Stimulated activated CD4-positive, alpha-beta T cell treated with anti-CD3 and anti-CD28 coated beads, Interleukin-15, amount 100 ng/mL, for 48 hours (primary cell): ENCODE measurements at regions not wholly inside any gene's neighbourhood (a gene's known extent, or its start where the extent isn't known, plus 50 kb on each side); places are given as distances from the start of the nearest gene placed in this dataset.
A peak's percentile ranks its signal among the peaks of the same experiment; 100 is the strongest.

Experiments
- DNase-seq, 2 donors: peaks; one replicate each; pipeline ENCODE4 v3.0.0-alpha.2; 2020; ENCODE audit warnings: low read depth in 2 of 2

- no peak for DNase-seq
Observed at GRCh38 chr4:121519236-121519838, 138.5 kb upstream of the QRFPR start.

DNA sequence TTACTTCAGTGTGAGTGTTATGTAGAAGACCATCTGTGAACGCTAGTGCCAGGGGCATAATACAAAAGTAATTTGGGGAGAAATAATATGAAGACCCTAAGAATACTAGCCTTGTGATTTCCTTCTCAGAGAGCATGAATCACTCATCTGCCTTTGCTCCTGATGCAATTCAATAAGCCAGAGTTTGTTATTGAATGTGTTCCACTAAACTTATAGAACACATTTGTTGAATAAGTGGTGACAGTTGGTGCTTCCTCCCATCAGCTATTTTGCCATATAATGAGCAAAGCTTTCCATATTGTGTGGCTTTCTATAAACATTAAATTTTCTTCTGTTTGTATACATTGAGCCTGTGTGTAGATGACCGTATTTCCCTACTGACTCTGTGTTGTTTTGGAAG, 136.4 kb upstream of the QRFPR start:
- no peak for DNase-seq

GRCh38 chr4:121514443-121514842, 133.6 kb upstream of the QRFPR start:
- DNase-seq, result no peak

GRCh38 chr4:121510341-121510874, 129.6 kb upstream of the QRFPR start:
- no peak for DNase-seq

GRCh38 chr4:121485190-121485804, 104.5 kb upstream of the QRFPR start:
- DNase-seq, result no peak

GRCh38 chr4:121484633-121485032, 103.8 kb upstream of the QRFPR start:
- peak in 1 of 2 donors; percentile 3 for DNase-seq

DNA sequence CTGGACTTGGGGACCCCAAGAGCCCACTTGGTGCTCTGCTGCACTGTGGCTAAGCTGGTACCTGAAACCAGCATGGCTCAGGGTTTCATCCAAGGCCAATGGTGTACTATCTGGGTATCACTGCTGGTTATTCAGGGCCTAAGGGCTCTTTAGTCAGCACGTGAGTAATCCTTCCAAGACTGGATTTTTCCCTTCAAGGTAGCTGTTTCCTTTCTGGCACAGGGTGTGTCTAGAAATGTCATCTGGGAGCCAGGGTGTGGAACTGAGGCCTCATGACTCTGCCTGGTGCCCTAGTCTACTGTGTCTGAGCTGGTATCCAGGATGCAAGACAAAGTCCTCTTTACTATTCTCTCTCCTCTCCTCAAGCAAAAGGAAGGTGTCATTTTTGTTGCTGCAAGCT, 99.0 kb upstream of the QRFPR start:
- no peak for DNase-seq

DNA sequence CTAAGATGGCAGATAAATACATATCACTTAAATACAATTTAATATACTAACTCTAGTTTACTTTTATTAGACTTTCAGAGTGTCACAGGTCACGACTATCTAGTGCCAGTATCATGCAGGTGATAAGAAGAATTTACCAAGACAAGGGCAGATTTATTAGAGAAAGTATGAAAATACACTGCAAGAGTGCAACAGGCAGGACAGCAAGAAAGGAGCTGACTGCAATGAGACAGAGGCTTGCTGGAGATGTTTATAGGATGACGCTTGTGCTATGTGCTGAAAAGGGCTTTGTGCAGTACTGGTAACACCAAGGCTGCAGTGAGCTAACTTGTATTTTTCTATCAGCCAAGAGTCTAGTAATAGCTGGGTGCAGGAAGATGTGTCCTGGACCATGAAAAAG, 96.7 kb upstream of the QRFPR start:
- no peak for DNase-seq

GRCh38 chr4:121477079-121477478, 96.3 kb upstream of the QRFPR start:
- DNase-seq, result no peak

DNA sequence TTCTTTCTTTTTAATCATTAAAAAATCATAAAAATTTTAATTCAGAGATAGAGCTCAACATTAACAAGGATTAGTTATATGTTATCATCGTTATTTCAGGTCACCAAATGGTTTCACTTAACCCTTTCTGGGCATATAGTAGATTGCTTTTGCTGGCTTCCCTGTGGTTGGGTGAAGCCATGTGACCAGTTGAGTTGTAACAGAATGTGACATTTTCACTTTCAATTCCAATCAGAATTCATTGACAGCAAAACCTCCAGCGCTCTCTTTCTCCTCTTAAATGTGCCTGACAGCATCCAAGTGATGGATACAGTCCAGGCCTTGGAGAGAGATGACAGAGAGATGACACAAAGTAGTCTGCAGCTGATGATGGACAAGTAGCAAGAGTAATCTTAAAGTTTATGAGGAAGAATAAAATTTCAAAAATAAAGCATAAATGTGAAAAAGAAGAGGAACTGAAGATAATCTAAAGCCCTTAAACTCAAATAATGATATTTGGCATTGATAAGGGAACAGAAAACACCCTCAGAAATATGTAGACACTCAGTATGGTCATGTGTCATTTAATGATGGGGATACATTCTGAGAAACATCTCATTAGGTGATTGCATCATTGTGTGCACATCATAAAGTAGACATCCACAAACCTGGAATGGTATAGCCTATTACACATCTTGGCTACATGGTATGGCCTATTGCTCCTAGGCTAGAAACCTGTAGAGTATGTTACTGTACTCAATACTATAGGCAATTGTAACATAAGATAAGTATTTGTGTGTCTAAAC, 92.3 kb upstream of the QRFPR start:
- no peak for DNase-seq

- no peak for DNase-seq
Observed at GRCh38 chr4:121464854-121465253, 84.0 kb upstream of the QRFPR start.

GRCh38 chr4:121462660-121463261, 81.9 kb upstream of the QRFPR start:
- peak; percentile 7 to 26 for DNase-seq

DNA sequence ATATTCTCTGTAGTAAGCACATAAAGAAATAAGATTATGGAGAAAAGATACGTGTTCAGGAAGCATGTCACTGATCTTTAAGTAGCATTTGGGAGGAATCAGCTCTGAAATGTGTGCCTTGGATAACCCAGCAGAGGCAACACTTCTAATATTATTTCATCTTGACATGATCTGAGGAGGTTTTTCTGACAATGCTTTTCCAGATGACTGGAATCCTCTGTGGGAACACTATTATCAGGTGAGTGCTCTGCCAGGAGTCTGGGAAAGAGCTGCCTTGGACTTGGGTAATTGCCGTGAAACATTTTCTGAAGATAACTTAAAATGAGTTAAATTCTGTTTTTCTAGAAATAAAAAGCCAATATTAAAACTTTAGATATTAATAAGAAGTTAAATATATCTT, 78.2 kb upstream of the QRFPR start:
- no peak for DNase-seq

- no peak for DNase-seq
Observed at GRCh38 chr4:121457278-121457875, 76.6 kb upstream of the QRFPR start.

GRCh38 chr4:121455285-121455684, 74.5 kb upstream of the QRFPR start:
- DNase-seq, result no peak

GRCh38 chr4:121454251-121454979, 73.6 kb upstream of the QRFPR start:
- no peak for DNase-seq

- no peak for DNase-seq
Observed at GRCh38 chr4:121451310-121451709, 70.5 kb upstream of the QRFPR start.

DNA sequence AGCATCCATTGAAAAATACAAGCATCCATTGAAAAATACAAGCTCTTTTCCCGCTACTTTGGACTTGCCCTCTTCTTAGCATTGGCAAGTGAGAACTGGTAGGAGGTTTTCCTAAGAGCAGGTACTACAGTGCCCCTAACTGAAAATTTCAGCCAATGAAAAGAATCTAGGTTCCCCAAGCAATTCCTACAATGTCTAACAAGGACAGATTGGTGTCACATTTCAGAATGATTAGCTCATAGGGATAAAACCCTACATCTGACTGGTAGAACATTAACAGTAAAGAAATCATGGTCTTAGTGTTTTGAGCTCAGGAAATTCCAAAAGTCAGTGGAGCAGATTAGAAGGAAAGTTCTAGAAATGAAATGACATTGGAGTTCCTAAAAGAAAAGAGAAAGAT, 68.6 kb upstream of the QRFPR start:
- no peak for DNase-seq

GRCh38 chr4:121448231-121448630, 67.4 kb upstream of the QRFPR start:
- DNase-seq, result no peak

DNA sequence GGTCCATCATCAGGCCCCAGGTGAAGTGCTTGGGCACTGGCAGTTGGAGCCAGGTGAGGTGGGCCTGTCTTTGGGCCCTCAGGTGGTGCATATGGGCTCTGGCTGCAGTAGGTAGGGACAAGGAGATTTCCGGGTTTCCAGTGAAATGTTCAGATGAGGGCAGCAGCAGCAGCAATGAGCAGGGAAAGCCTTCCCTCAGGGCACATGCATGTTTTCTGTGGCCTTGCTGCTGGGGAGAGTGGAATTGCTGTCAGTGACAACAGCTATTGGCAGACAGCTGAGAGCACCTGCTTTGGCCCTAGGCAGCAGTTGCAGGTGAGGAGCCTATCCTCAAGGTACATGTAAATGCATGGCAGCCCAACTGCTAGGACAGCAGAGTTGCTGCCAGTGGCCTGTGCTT, 58.9 kb upstream of the QRFPR start:
- DNase-seq, result no peak
